Fibroblast of skin of scalp (primary cell): ENCODE measurements at regions not wholly inside any gene's neighbourhood (a gene's known extent, or its start where the extent isn't known, plus 50 kb on each side); places are given as distances from the start of the nearest gene placed in this dataset.
A peak's percentile ranks its signal among the peaks of the same experiment; 100 is the strongest.

Experiments
- DNase-seq: peaks from one replicate; pipeline ENCODE4 v3.0.0-alpha.2; 2013

DNA sequence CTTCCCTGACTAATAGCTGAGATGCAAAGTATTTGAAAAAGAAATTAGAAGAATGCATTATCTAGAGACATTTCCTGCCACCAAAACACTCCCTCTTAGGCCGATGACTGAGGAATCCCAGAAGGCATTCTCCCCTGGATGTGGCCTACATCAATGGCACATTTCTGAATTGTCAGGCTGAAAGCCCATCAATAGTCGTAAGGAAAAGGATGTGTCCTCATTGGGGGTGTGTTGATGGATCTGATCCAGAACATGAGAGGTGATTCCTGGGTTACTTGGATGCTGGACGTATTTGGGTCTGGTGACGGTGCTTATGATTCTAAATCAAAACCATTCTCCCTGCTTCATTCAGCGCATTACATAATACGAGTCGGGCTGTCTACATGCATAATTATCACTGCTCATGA is 216.9 kb upstream of the CDIN1 start:
- peak; percentile 75 for DNase-seq

DNA sequence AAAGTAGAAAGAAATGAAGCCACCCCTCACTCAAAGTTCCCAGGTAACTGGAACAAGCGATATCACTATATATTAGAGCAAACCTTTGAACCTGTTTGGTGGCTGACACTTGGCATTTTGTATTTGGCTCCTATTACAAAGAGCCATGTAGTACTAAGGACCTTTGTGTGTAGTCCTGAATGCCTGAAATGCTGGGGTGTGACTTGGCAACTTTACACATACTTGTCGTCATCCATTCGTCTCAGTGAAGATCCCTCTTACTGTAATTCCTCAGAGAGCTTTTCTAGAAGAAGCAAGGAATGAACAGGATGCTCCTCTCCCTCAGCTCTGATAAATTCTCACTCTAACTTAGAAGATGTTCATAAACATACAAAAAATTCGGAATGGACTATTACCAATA is 216.1 kb upstream of the CDIN1 start:
- peak; percentile 89 for DNase-seq

DNA sequence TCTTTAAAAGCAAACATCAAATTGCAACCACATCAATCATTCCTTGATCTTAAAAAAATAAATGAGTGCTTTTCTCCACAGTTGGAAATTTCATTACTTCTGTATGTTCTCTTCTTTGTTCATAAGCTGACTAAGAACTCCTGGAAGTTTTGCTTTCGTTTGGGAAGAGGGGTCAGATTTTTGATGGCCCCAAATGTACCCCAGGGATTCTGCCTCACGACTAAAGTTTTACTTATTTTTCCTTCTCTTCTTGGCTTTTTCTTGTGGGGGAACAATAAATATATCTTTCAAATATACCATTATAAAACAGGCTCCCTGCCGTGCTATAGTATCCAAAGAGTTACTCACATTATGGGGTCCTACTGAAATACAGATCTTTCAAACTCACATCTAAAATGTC is 215.0 kb upstream of the CDIN1 start:
- DNase-seq, result peak; percentile 23

DNA sequence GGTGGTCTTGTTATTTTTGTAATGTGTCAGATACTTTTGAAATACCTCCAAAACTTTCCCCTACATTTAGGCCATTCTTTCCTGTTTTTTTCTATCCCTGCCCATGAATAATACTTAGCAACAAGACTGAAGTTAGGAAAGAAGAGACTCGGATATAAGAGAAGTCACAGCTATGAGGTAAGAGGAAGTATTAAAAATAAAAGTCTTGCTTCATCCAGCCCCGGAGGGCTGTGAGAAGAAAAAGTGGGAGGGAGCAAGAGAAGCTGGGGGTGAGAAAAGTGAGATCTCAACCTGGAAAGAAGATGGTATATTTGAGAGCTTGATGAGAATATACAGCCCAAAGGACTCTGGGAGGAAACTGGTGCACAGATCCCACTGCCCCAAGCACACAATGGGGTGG is 213.5 kb upstream of the CDIN1 start:
- peak; percentile 3 for DNase-seq

DNA sequence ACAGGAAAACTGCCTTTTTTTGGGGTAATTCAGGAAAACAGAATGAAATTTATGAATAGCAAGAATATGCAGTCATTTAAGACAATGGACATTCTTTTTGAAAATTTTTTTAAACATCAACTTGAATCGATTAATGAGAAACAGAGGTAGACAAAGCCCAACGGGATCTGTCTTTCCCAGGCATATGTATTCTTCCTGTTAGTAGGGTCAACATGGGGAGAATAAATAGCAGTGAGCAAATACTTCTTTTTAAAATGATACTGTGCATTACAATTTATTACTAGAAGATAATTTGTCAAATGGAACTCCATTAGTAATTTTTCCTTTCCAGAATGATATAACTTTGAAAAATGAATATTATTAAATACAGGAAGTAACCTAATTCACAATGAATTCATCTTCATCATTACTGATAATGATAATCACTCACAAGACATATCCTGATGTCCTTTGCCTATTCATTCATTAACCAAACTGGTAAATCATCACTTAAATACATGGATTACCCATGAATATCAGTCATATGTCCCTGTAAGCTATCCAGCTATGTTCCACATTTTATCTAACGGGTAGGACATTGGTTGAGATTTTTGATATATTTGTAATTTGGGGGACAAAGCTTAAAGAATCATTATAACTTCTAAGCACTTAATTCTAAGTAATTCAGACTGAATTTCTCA is 209.2 kb upstream of the CDIN1 start:
- no peak for DNase-seq

DNA sequence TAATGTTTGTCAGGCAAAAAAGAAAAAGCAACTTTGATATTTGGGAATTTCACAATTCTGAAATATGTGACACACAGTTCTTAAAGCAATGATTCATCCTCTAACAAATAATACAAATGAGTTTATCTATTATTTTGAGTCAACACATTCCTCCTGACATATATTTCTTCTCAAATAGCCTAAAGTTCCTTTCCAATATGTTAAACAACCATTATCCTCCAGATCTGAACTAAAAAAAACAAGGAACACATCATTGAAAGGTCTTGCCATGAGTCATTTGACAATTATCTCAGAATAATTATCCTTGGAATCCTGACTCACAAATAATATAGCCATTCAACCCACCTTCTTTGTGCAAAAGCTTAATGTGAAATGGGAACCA is 208.7 kb upstream of the CDIN1 start:
- DNase-seq, result peak; percentile 86

DNA sequence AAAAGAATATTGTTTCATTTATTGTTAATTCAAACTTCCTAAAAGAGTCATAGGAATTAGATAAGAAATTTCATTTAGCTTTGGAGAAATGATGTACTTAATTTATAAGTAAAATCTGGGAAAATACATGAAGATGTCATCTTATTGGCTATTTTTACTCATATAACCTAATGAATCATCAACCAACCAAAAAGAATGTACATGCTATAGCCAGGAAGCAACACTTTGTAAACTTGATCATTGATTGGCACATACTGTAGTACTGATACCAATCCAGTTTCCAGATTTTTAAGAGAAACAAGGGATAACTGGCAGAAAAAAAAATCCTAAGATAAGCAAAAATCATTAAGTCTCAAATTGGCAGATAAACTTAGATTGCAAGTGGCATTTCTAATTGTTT is 207.9 kb upstream of the CDIN1 start:
- peak; percentile 29 for DNase-seq

DNA sequence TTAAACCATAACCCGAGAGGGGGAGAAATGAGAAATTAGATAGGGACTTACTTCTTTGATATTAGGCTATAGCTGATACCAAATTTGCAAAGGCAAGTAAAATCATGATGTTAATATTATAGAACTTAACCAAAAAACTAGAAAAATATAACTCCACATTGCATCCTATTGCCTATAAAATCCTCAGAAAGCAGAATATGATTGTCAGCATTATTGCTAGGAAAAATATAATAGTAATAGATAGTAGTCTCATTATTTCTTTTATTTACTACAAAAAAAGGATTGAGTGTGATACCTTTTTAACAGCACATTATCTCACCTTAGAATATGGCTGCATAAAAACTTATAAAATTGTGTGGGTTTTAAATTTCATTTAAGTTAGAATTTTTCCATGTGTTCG is 206.5 kb upstream of the CDIN1 start:
- DNase-seq, result no peak

DNA sequence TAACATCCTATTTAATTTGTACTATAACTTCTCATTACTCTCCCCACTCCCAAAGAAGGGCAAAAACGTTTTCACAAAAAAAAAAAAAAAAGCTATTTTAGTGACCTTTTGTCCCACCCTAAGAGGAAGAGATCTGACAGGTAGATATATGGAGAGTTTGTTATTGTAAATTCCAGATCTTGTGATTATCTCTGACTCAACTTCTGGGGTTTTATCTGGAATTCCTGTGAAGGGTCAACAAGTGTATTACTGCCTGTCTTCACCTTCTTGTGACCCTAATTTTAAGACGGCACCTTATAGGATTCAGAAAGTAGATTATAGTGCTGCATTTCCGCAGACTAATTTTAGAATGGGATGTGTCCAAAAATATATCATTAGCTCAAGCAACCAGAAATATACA is 205.9 kb upstream of the CDIN1 start:
- no peak for DNase-seq

DNA sequence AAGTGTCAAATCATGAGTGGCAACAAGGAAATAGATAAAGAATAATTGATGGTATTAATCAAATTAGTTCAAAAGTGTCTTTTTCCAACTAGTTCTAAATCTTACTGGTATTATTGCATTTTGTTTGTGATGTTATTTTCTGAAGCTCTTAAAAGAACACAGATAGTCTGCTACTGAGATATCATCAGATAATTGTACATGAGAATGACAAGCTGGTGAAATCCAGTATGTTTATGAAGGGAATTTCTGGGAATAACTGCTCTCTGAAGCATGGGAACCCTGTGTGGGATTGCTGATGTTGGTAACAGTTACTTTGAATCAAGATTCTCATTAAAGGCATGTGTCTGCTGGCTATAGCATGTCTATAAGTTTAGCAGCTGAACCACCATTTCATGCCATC is 190.3 kb upstream of the CDIN1 start:
- peak; percentile 30 for DNase-seq

DNA sequence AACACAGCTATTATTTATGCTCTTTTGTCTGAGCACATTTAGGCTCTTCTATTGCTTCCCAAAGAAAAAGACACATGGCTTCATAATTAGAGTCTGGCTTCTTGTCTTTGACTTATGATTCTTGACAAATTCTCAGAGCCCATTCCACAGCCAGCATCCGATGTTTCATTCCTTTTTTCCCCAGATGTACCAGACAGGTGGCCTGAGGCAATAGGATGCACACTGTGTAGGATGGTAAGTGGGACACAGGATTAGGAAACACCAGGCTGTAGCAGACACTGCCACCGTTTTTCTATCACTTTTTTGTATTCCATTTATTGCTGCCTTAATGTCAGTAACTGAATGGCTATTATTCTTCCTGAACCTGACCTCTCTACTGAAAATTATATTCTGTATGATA is 188.9 kb upstream of the CDIN1 start:
- no peak for DNase-seq

DNA sequence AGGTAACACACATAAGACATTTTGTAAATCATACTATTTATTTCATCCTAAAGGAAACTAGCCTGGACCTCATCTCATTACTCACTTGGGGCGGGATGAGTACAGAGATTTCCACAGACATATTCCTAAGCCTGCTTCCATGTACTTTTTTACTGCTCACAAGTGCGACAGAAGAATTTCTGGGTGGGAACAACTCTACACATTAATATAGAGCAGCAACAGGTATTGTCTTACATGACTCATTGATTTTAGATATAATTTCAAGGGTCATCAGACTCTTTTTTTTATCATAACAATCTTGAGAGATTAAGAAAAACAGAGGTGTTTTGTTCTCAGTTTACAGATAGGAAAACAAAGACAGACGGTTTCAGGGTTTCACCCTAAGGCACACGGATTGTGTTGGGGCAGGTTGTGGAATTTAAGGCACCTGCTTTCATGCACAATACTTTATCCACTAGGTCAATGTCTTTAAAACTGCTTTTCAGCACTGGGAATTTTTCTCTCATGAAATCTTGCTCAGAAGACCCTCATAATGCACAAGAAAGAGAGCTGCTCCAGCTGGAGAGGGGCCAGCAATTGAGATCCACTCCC is 186.7 kb upstream of the CDIN1 start:
- no peak for DNase-seq

DNA sequence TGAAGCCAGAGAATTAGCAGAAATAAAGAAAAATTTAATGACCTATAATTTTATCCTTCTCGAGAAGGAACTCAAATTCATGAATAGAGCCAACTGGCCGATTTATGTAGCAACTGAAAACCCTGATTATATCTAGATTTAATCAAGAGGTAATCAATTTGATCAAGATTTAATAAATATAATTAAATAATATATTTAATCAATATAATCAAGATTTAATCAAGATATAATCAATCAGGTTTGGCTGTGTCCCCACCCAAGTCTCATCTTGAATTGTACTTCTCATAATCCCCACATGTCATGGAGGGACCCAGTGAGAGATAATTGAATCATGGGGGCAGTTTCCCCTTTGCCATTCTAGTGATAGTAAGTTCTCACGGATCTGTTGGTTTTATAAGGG is 181.2 kb upstream of the CDIN1 start:
- DNase-seq, result no peak

DNA sequence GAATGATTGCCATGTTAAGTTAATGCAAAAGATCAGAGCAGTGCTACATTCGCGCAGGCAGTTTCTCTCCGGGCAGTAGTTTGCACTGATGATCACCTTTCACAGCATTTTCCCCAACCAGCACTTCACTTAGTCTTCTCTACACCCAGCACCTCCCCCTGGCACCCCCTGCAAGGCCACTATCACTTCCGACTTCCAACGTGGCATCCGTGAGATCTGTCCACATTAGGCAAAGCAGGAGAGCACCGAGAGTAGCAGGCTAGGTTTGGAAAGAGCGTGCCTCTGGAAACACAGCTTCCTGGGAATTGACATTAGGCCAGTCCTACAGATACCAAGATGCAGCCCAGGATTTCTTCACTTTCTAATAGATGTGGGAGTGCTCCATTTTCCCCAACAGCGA is 180.2 kb upstream of the CDIN1 start:
- no peak for DNase-seq

DNA sequence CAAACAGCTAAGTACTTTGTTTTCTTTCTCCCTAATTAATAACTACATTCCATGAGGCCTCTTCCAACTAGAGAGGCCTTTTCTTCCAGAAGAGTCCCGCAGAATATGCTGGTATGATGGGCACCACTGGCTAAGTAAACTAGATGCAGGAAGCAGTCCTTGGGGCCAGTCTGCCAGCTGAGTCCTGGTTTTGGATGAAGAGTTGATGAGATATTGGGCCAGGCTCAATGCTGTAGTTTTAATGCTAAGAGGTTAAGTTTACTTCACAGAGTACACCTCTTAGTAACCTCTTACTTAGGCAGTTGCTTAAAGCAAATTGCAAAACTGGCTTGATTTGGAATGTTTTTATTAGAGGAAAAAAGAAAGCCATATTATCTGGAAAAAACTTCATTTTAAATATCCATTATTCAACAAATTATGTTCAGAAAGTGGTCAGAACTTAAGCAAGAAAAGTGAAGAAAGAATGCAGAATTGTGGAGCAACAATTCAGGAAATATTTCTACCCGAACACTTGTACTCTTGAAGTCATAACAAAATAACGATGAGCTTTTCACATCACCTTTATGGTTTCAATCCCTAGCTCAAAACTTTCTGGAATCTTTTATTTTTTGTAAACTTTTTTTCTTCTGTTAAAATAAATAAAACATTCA is 178.4 kb upstream of the CDIN1 start:
- DNase-seq, result no peak

DNA sequence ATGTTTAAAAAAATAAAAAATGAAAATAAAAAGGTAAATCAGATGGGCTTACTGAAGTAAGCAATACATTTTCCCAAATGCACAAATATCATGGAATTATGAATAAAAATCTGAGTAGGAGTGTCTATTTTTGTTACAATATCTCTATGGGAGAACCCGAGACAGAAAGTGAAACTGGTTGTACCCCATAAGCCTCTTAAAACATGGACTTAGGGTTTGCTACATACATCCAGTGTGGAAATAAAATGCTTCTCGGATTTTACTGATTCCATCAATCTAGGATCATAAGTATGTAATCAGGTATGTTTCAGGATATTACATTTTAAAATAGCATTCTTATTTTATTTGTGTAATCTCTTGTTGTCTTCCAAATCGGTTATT is 177.8 kb upstream of the CDIN1 start:
- DNase-seq, result no peak

DNA sequence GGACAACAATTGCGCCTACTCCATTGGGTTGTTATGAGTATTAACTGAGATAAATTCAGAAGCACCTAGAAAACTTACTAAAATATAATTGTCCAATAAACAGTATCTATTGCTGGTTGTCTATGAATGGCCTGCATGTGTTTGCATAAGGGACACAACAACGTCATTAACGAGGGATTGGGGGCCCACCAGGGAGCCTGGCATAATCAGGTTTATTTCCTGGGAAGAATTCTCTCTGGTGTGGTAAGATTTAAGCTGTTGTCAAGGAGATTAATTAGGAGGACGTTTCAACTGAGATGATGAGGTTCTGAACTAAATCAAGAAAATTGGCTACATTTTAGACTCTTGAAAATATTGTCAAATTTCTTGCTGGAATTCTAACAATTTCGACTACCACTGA is 176.1 kb upstream of the CDIN1 start:
- DNase-seq, result no peak

DNA sequence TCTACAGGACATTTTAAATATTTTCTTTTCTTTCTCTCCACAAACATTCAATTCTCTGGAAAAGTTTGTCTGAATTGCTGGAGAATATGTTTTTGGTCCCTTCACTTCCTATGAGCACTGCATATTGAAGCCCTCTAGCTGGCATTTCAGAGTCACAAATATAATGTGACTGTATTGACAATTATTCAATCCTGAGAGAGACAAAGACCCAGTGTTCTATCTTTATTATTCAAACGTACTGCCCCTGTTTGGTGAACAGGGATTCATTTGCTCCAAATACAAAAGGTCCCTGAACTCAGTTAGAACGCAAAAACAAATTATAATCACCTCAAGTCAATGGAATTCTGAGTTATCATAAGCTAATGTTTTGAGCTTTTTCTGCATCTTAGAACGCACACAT is 173.1 kb upstream of the CDIN1 start:
- DNase-seq, result no peak

DNA sequence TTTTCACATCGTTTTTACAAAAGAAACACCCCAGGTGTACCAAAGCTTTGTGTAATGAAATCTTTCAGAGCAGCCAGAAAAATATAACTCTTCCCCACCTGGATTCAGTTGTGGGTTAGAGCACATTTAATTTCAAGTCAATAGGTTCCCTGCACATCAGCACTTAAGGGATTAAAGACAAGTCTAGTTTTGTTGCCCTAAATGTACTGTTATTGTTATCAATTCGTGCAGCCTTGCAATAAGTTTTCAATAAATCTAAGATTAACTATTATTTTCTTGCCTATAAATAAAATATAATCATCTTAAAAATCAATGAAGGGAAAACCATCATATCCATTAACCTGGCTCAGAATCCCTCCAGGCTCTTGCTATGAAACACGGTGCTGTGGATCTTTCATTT is 172.5 kb upstream of the CDIN1 start:
- DNase-seq, result no peak

DNA sequence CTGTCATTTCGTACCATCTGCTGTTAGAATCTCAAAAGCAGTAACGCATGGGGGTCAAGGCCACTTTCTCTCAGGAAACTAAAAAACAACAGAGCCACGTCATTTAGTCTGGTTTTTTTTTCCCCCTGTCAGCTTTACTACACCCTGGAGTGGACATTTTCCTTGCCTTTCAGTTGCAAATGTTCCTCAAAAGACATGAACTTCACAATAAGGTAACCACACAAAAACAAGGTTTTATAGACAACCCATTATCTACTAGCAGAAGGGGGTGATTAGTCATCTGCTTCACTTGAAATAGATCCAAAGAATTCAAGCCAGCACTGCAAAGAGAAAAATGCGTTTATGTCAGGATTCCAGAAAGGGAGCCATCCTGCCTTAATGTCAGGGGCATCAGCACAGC is 171.8 kb upstream of the CDIN1 start:
- peak; percentile 85 for DNase-seq

DNA sequence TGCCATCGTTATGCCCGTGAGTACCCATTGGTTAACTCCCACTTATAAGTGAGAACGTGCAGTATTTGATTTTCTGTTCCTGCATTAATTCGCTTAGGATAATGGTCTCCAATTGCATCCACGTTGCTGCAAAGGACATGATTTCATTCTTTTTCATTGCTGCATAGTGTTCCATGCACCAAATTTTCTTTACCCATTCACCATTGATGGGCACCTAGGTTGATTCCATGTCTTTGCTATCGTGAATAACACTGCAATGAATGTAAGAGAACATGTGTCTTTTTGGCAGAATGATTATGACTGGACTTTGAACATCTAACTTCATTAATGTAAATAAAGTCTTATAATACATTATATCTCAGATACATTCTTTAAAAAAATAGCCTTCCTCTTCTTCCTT is 169.6 kb upstream of the CDIN1 start:
- DNase-seq, result no peak

DNA sequence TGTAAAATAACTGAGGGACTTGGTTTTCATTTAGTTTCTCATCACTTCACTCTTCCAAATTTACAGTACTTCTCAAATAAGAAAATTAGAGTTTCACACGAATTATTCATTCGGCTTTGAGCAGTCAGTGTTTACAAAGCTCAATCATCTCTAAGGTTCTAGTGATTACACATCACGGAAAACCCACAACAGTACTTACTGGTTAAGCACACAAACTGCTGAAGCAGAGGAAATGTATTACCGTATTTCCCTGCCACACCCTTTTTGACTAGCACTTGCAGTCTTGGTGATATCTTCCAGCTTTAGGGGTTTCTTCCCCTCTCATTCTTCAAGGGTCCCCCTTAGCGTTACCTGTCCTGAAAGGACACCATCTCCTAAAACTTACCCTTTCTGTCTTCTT is 164.8 kb upstream of the CDIN1 start:
- no peak for DNase-seq

DNA sequence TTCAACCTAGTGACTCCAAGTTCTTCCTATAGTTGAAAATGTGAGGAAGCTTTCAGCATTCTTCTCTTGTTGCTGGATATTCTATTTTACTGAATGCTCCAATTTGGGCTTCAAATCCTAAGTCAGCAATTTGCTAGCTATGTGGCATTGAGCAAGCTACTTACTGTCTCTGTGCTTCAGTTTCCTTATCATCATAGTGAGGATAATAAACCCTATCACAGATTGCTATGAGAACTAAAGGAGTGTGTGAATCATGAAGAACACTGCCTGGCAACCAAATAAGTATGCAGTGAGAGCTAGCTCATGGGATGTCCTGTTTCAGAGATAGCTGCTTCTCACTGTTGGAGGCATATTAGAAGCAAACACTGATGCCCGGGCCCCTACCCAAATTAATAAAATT is 163.8 kb upstream of the CDIN1 start:
- peak; percentile 65 for DNase-seq

DNA sequence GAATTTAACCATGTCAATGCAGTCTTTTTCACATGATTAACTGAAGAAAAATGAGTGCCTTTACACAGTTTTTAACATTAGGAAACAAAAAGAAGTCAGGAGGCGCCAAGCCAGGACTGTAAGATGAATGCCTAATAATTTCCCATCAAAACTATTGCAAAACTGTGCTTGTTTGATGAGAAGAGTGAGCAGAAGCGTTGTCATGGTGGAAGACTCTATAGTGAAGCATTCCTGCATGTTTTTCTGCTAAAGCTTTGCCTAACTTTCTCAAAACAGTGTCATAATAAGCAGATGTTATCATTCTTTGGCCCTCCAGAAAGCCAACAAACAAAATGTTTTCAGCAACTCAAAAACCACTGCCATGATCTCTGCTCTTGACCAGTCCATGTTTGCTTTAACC is 156.8 kb upstream of the CDIN1 start:
- DNase-seq, result no peak

DNA sequence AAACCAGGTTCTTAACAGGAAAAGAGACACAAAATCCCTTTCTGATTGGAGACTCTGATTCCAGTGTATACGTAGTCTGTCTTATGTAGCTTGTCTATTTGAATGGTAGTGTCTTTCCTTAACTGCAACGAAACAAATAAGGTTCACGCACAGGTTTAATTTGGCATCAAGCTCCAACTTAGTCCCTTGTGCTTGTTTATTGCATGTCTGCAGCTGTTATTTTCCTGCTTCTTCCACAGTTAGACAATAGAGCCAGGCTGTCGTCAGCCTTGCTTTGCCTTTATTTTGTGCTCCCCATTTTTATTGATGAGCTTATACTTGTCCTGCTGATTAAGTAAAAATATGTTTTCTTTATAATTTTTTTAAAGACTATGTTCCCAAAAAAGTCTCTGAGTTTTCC is 152.7 kb upstream of the CDIN1 start:
- DNase-seq, result no peak
